ENCODE measurements at regions not wholly inside any gene's neighbourhood (a gene's known extent, or its start where the extent isn't known, plus 50 kb on each side); places are given as distances from the start of the nearest gene placed in this dataset.

GRCh38 chr4:30973993-30974392, 253.8 kb downstream of the PCDH7 start:
- no peak for TF ChIP-seq POLR2AphosphoS5 (IDR thresholded peaks at IDR 0.05)
- no peak for TF ChIP-seq CTCF (IDR thresholded peaks at IDR 0.05)
